ENCODE measurements at regions not wholly inside any gene's neighbourhood (a gene's known extent, or its start where the extent isn't known, plus 50 kb on each side); places are given as distances from the start of the nearest gene placed in this dataset.

DNA sequence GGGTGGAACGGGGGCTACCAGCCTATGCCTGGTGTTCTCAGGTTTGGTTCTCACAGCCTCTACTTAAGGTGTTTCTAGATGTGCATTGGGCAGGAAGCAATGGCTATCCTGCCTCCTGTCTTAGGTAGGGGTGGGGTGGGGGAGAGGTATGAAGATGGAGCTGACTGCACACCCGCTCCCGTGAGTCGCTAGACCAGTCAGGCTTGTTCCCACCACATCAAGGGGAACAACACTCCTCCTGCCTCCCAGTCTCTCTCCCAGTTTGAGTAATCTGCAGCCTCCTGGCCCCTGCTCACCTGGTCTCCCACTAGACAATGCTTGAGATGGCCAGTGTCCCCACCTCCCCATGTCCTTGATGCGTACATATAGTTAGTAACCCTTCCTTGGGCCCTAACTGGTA lies 79.3 kb upstream of the TENM4 start:
- Mint-ChIP-seq H3K36me3 (no peaks in the 10 kb centered on the region), H3K27ac (no peak overlapping the region), H3K4me1 (no peaks in the 10 kb centered on the region), H3K9me3 (peaks cover 0 to 17% (median 2%) of the 10 kb centered on the region in 8 donors), H3K4me3 (no peak overlapping the region), H3K27me3 (no peaks in the 10 kb centered on the region)
- DNase-seq = no peak
- ChIA-PET POLR2A (ENCODE audit: partially characterized antibody) (no interaction called here), CTCF (ENCODE audit: partially characterized antibody) (no interaction called here)
- Histone ChIP-seq H3K27ac (ENCODE audit: low read depth, low read length) (no peak overlapping the region), H3K27me3 (ENCODE audit: insufficient read depth, low read length) (no peaks in the 10 kb centered on the region), H3K36me3 (ENCODE audit: insufficient read depth, low read length) (no peaks in the 10 kb centered on the region), H3K9me3 (ENCODE audit: control insufficient read depth in 1 of 2, low read length in 2 of 2) (no peaks in the 10 kb centered on the region), H3K4me3 (ENCODE audit: low read length in 2 of 2) (no peak overlapping the region), H3K4me1 (ENCODE audit: insufficient read depth, low read length) (no peaks in the 10 kb centered on the region)
- intact Hi-C loops (cut with micrococcal nuclease) = no loop called here

DNA sequence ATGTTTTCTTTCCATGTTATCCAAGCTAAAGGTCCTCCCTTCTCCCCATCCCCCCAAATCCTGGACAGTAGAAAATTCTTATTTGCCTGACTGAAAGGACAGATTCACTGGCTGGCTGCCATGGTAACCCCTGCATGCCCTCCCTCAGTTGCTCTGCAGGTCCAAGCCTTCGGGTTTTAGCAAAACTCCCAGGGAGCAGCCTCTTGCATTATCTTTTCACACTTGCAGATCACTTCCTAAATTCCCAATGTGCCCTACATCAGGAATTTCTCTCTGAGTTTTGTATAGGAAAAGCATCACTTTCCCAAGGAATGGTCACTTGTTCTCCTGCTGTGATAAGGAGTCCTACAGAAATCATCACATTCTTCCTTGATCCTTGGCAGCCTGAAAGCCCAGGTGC lies 75.0 kb upstream of the TENM4 start:
- Histone ChIP-seq H3K27ac (ENCODE audit: low read depth, low read length) (no peak overlapping the region), H3K4me3 (ENCODE audit: low read length in 2 of 2) (no peak overlapping the region), H3K27me3 (ENCODE audit: insufficient read depth, low read length) (no peaks in the 10 kb centered on the region), H3K4me1 (ENCODE audit: insufficient read depth, low read length) (no peaks in the 10 kb centered on the region), H3K36me3 (ENCODE audit: insufficient read depth, low read length) (no peaks in the 10 kb centered on the region), H3K9me3 (ENCODE audit: control insufficient read depth in 1 of 2, low read length in 2 of 2) (no peaks in the 10 kb centered on the region)
- intact Hi-C loops (cut with micrococcal nuclease) = no loop called here
- Mint-ChIP-seq H3K36me3 (no peaks in the 10 kb centered on the region), H3K27ac (no peak overlapping the region), H3K4me1 (no peaks in the 10 kb centered on the region), H3K4me3 (no peak overlapping the region), H3K9me3 (peaks cover 0 to 18% (median 2%) of the 10 kb centered on the region in 8 donors), H3K27me3 (no peaks in the 10 kb centered on the region)
- no peak for DNase-seq
- ChIA-PET CTCF (ENCODE audit: partially characterized antibody) (interaction anchor here (0.9 kb wide), 1 partner anchor 32 kb away, joined by 3 read pairs; no protein-coding TSS in a partner anchor), POLR2A (ENCODE audit: partially characterized antibody) (no interaction called here)

DNA sequence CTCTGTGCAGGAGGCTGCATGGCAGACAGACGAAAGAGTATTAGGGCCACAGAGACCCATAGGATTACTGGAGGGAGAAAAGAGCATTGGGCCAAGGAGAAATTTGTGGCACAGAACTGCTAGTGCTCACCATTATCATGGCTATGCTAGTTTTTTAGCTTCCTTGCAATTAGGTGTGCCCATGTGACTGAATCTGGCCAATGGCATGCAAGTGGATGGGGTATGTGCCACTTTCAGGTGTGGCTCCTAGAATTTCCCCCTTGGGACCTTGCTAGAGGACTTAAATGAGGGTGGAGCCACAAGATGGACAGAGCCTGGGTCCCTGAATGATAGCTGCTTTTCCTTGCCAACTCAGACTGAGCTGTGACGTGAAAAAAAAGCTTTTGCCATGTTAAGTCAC lies 73.9 kb upstream of the TENM4 start:
- Histone ChIP-seq H3K27me3 (ENCODE audit: insufficient read depth, low read length) (no peaks in the 10 kb centered on the region), H3K36me3 (ENCODE audit: insufficient read depth, low read length) (no peaks in the 10 kb centered on the region), H3K4me3 (ENCODE audit: low read length in 2 of 2) (no peak overlapping the region), H3K4me1 (ENCODE audit: insufficient read depth, low read length) (no peaks in the 10 kb centered on the region), H3K27ac (ENCODE audit: low read depth, low read length) (no peak overlapping the region), H3K9me3 (ENCODE audit: control insufficient read depth in 1 of 2, low read length in 2 of 2) (no peaks in the 10 kb centered on the region)
- no peak for DNase-seq
- ChIA-PET CTCF (ENCODE audit: partially characterized antibody) (interaction anchor here (0.9 kb wide), 1 partner anchor 33 kb away, joined by 3 read pairs; no protein-coding TSS in a partner anchor), POLR2A (ENCODE audit: partially characterized antibody) (no interaction called here)
- Mint-ChIP-seq H3K36me3 (no peaks in the 10 kb centered on the region), H3K4me3 (no peak overlapping the region), H3K27me3 (no peaks in the 10 kb centered on the region), H3K4me1 (no peaks in the 10 kb centered on the region), H3K27ac (no peak overlapping the region), H3K9me3 (peaks cover 0 to 15% (median under 1%) of the 10 kb centered on the region in 8 donors)
- intact Hi-C loops (cut with micrococcal nuclease) = no loop called here

DNA sequence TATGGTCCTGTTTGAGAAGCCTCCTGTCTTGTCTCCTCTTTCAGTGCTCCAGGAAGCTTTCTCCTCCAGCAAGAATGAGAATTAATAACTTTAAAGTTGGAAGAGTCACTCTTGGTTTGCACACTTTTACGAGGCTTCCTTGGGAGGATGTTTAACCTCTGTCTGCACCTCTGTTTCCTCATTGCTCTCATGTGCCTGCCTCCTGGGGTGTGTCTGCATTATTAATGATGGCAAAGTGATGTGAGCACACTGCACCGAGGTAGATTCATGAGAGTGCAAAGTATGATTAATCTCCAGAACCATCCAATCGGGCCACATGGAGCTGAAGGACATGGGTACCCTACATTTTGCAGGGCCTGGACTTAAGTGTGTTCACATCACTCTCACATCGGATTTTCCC lies 73.5 kb upstream of the TENM4 start:
- no peaks in the 10 kb centered on the region for H3K9me3 ChIP-seq (ENCODE audit: control insufficient read depth in 1 of 2, low read length in 2 of 2)
- no peaks in the 10 kb centered on the region for H3K36me3 ChIP-seq (ENCODE audit: insufficient read depth, low read length)
- DNase-seq = no peak
- H3K9me3 Mint-ChIP-seq = peaks cover 0 to 15% (median under 1%) of the 10 kb centered on the region in 8 donors
- no peaks in the 10 kb centered on the region for H3K4me1 Mint-ChIP-seq
- no peak overlapping the region for H3K4me3 Mint-ChIP-seq
- ChIA-PET POLR2A (ENCODE audit: partially characterized antibody) (no interaction called here), CTCF (ENCODE audit: partially characterized antibody) (no interaction called here)
- H3K27me3 ChIP-seq (ENCODE audit: insufficient read depth, low read length) = no peaks in the 10 kb centered on the region
- no peak overlapping the region for H3K27ac ChIP-seq (ENCODE audit: low read depth, low read length)
- no peaks in the 10 kb centered on the region for H3K27me3 Mint-ChIP-seq
- no peak overlapping the region for H3K4me3 ChIP-seq (ENCODE audit: low read length in 2 of 2)
- no peaks in the 10 kb centered on the region for H3K4me1 ChIP-seq (ENCODE audit: insufficient read depth, low read length)
- H3K36me3 Mint-ChIP-seq = no peaks in the 10 kb centered on the region
- no peak overlapping the region for H3K27ac Mint-ChIP-seq
- intact Hi-C loops (cut with micrococcal nuclease) = no loop called here

DNA sequence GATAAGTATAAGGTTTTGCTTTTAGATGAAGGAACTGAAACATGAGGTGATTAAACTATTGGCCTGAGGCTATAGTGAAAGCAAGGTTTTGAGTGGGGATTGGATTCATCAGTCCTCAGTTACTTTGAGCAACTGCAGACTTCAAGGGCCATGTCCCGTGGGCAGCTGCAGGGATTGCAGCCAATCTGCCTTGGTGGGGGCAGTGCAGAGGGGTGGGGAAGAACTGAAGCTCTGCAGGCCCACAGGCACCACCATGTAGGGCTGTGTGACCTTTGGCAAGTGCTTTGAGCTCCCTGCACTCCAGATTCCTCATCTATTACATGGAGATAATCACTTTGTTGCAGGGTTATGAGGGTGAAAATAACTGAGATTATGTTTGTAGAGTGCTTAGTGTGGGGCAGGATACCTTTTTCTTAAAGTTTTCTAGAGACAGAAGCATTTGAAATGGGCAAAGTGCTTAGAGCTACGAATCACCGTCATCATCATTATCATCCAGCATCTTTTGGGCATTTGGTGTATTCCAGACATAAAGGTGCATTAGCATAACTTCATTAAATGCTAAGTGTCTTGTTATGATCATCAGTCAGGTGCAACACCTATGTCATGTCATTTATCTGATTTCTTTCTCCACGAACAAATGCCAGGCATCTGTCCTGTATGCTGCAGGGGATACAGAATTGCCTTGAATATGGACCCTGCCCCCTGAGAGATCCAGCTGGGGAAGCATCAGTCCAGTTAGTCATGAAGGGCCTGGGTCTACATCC lies 72.1 kb upstream of the TENM4 start:
- no peaks in the 10 kb centered on the region for H3K27me3 ChIP-seq (ENCODE audit: insufficient read depth, low read length)
- no peaks in the 10 kb centered on the region for H3K36me3 ChIP-seq (ENCODE audit: insufficient read depth, low read length)
- Mint-ChIP-seq H3K9me3 (peaks cover 0 to 15% (median under 1%) of the 10 kb centered on the region in 8 donors), H3K36me3 (no peaks in the 10 kb centered on the region), H3K4me3 (no peak overlapping the region), H3K4me1 (no peaks in the 10 kb centered on the region), H3K27ac (no peak overlapping the region), H3K27me3 (no peaks in the 10 kb centered on the region)
- ChIA-PET CTCF (ENCODE audit: partially characterized antibody) (no interaction called here), POLR2A (ENCODE audit: partially characterized antibody) (no interaction called here)
- H3K27ac ChIP-seq (ENCODE audit: low read depth, low read length) = no peak overlapping the region
- H3K4me3 ChIP-seq (ENCODE audit: low read length in 2 of 2) = no peak overlapping the region
- H3K4me1 ChIP-seq (ENCODE audit: insufficient read depth, low read length) = no peaks in the 10 kb centered on the region
- intact Hi-C loops (cut with micrococcal nuclease) = no loop called here
- DNase-seq = no peak
- H3K9me3 ChIP-seq (ENCODE audit: control insufficient read depth in 1 of 2, low read length in 2 of 2) = no peaks in the 10 kb centered on the region

DNA sequence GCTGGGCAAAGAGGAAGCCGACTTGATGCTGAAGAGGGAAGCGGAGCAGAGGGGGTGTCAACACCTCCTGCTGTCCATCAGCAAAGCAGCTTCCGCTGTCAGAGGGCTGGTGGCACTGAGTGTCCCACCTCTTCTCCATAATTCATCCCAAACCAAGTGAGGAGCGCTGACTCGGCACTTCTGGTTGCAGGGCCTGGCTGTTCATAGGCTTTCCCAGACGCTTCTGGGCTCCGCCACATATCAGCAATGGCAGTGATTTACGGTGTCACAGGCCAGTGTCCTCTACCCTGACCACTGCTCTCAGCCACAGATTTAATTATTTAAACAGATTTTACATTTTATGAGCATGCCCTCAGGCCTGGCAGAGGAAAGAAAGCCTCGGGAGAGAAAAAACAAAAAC lies 70.1 kb upstream of the TENM4 start:
- H3K4me3 ChIP-seq (ENCODE audit: low read length in 2 of 2) = no peak overlapping the region
- H3K9me3 ChIP-seq (ENCODE audit: control insufficient read depth in 1 of 2, low read length in 2 of 2) = no peaks in the 10 kb centered on the region
- Mint-ChIP-seq H3K27ac (no peak overlapping the region), H3K4me3 (no peak overlapping the region), H3K27me3 (peaks cover 0 to 3% of the 10 kb centered on the region in 2 donors), H3K4me1 (no peaks in the 10 kb centered on the region), H3K36me3 (no peaks in the 10 kb centered on the region), H3K9me3 (peaks cover 0 to 7% (median 0%) of the 10 kb centered on the region in 8 donors)
- no peaks in the 10 kb centered on the region for H3K27me3 ChIP-seq (ENCODE audit: insufficient read depth, low read length)
- DNase-seq = no peak
- intact Hi-C loops (cut with micrococcal nuclease) = no loop called here
- ChIA-PET POLR2A (ENCODE audit: partially characterized antibody) (no interaction called here), CTCF (ENCODE audit: partially characterized antibody) (no interaction called here)
- no peak overlapping the region for H3K27ac ChIP-seq (ENCODE audit: low read depth, low read length)
- no peaks in the 10 kb centered on the region for H3K36me3 ChIP-seq (ENCODE audit: insufficient read depth, low read length)
- H3K4me1 ChIP-seq (ENCODE audit: insufficient read depth, low read length) = no peaks in the 10 kb centered on the region

DNA sequence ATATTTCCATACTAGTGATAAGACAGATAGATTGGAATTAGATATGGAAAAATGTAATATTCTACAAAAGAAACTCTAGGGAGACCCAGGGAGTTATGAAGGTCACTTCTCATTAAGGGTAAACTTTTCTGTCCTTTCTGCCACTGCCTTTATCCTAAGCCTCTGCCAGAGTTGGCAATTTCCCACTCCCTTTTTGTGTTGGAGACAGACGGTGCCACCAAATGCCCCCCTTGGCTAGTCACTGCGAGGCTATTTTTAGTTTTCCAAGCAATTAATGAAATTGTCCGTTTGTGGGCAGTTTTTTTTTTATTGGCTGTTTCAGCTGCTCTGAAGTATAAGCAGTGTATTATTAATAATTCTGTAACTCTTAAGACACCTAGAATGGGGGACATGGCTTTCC lies 67.6 kb upstream of the TENM4 start:
- Histone ChIP-seq H3K4me1 (ENCODE audit: insufficient read depth, low read length) (no peaks in the 10 kb centered on the region), H3K36me3 (ENCODE audit: insufficient read depth, low read length) (no peaks in the 10 kb centered on the region), H3K27me3 (ENCODE audit: insufficient read depth, low read length) (no peaks in the 10 kb centered on the region), H3K9me3 (ENCODE audit: control insufficient read depth in 1 of 2, low read length in 2 of 2) (no peaks in the 10 kb centered on the region), H3K27ac (ENCODE audit: low read depth, low read length) (no peak overlapping the region), H3K4me3 (ENCODE audit: low read length in 2 of 2) (no peak overlapping the region)
- Mint-ChIP-seq H3K27ac (no peak overlapping the region), H3K36me3 (no peaks in the 10 kb centered on the region), H3K9me3 (peaks cover 0 to 7% (median 1%) of the 10 kb centered on the region in 8 donors), H3K4me3 (no peak overlapping the region), H3K4me1 (no peaks in the 10 kb centered on the region), H3K27me3 (peaks cover 0 to 3% of the 10 kb centered on the region in 2 donors)
- intact Hi-C loops (cut with micrococcal nuclease) = no loop called here
- ChIA-PET CTCF (ENCODE audit: partially characterized antibody) (no interaction called here), POLR2A (ENCODE audit: partially characterized antibody) (no interaction called here)
- no peak for DNase-seq

Measured in CD4-positive, alpha-beta memory T cell (primary cell).